Mucosa of stomach (tissue), 1 donor: ENCODE measurements at regions not wholly inside any gene's neighbourhood (a gene's known extent, or its start where the extent isn't known, plus 50 kb on each side); places are given as distances from the start of the nearest gene placed in this dataset.
"Not testable (repeated sequence)": the region's sequence is repeated elsewhere in the genome, so short reads cannot be mapped to it uniquely, and the experiment has no call there.

Experiments used
- H3K27me3 ChIP-seq: one replicate; pipeline ENCODE4 v1.7.0; 2013; ENCODE audit warnings: mild to moderate bottlenecking, low read length; ENCODE audit not compliant: control insufficient read depth, insufficient read depth
- H3K36me3 ChIP-seq: one replicate; pipeline ENCODE4 v1.7.0; 2013; ENCODE audit warnings: low read length; ENCODE audit not compliant: control insufficient read depth, insufficient read depth
- H3K4me1 ChIP-seq: one replicate; pipeline ENCODE4 v1.7.0; 2013; ENCODE audit warnings: mild to moderate bottlenecking, low read length; ENCODE audit not compliant: control insufficient read depth, insufficient read depth
- H3K4me3 ChIP-seq: one replicate; pipeline ENCODE4 v1.7.0; 2013; ENCODE audit warnings: low read length
- H3K9ac ChIP-seq: one replicate; pipeline ENCODE4 v1.7.0; 2013; ENCODE audit warnings: mild to moderate bottlenecking, low read length, moderate library complexity
- H3K9me3 ChIP-seq: one replicate; pipeline ENCODE4 v1.7.0; 2013; ENCODE audit warnings: mild to moderate bottlenecking, low read length, moderate library complexity; ENCODE audit not compliant: control insufficient read depth
- donor health status: Pancreatic carcinoma.

GRCh38 chr1:218930000-218930399, 243.7 kb upstream of the LYPLAL1 start:
- Histone ChIP-seq H3K4me3 (no peak overlapping the region), H3K9me3 (no peaks in the 10 kb centered on the region), H3K9ac (no peak overlapping the region), H3K27me3 (no peaks in the 10 kb centered on the region), H3K36me3 (no peaks in the 10 kb centered on the region), H3K4me1 (no peaks in the 10 kb centered on the region)

GRCh38 chr1:218930472-218931241, 243.0 kb upstream of the LYPLAL1 start:
- Histone ChIP-seq H3K27me3 (no peaks in the 10 kb centered on the region), H3K4me1 (no peaks in the 10 kb centered on the region), H3K9ac (no peak overlapping the region), H3K36me3 (no peaks in the 10 kb centered on the region), H3K9me3 (no peaks in the 10 kb centered on the region), H3K4me3 (no peak overlapping the region)

GRCh38 chr1:218931324-218931723, 242.4 kb upstream of the LYPLAL1 start:
- Histone ChIP-seq H3K4me1 (no peaks in the 10 kb centered on the region), H3K36me3 (no peaks in the 10 kb centered on the region), H3K9ac (no peak overlapping the region), H3K4me3 (no peak overlapping the region), H3K27me3 (no peaks in the 10 kb centered on the region), H3K9me3 (no peaks in the 10 kb centered on the region)

- Histone ChIP-seq H3K9ac (no peak overlapping the region), H3K4me3 (no peak overlapping the region), H3K27me3 (no peaks in the 10 kb centered on the region), H3K9me3 (no peaks in the 10 kb centered on the region), H3K4me1 (no peaks in the 10 kb centered on the region), H3K36me3 (no peaks in the 10 kb centered on the region)
Measured at GRCh38 chr1:218933513-218933912, 240.2 kb upstream of the LYPLAL1 start.

GRCh38 chr1:218935408-218935807, 238.3 kb upstream of the LYPLAL1 start:
- H3K9me3 ChIP-seq, H3K9ac ChIP-seq, H3K4me3 ChIP-seq, H3K4me1 ChIP-seq, H3K27me3 ChIP-seq, H3K36me3 ChIP-seq: not testable (repeated sequence)

GRCh38 chr1:218938259-218938658, 235.4 kb upstream of the LYPLAL1 start:
- no peak overlapping the region for H3K4me3 ChIP-seq
- H3K4me1 ChIP-seq = no peaks in the 10 kb centered on the region
- no peaks in the 10 kb centered on the region for H3K9me3 ChIP-seq
- no peaks in the 10 kb centered on the region for H3K27me3 ChIP-seq
- no peaks in the 10 kb centered on the region for H3K36me3 ChIP-seq
- no peak overlapping the region for H3K9ac ChIP-seq

- Histone ChIP-seq H3K9ac (no peak overlapping the region), H3K4me1 (no peaks in the 10 kb centered on the region), H3K4me3 (no peak overlapping the region), H3K9me3 (no peaks in the 10 kb centered on the region), H3K27me3 (no peaks in the 10 kb centered on the region), H3K36me3 (no peaks in the 10 kb centered on the region)
Measured at GRCh38 chr1:218939095-218939494, 234.6 kb upstream of the LYPLAL1 start.

GRCh38 chr1:218942431-218942830, 231.2 kb upstream of the LYPLAL1 start:
- Histone ChIP-seq H3K4me3 (no peak overlapping the region), H3K36me3 (no peaks in the 10 kb centered on the region), H3K9ac (no peak overlapping the region), H3K4me1 (peaks cover 13% of the 10 kb centered on the region), H3K9me3 (no peaks in the 10 kb centered on the region), H3K27me3 (no peaks in the 10 kb centered on the region)

- no peaks in the 10 kb centered on the region for H3K36me3 ChIP-seq
- H3K9ac ChIP-seq = no peak overlapping the region
- no peak overlapping the region for H3K4me3 ChIP-seq
- no peaks in the 10 kb centered on the region for H3K9me3 ChIP-seq
- peaks cover 13% of the 10 kb centered on the region for H3K4me1 ChIP-seq
- no peaks in the 10 kb centered on the region for H3K27me3 ChIP-seq
Measured at GRCh38 chr1:218943371-218943770, 230.3 kb upstream of the LYPLAL1 start.

GRCh38 chr1:218945050-218945449, 228.6 kb upstream of the LYPLAL1 start:
- H3K9me3 ChIP-seq = no peaks in the 10 kb centered on the region
- no peak overlapping the region for H3K4me3 ChIP-seq
- no peaks in the 10 kb centered on the region for H3K27me3 ChIP-seq
- no peaks in the 10 kb centered on the region for H3K36me3 ChIP-seq
- H3K4me1 ChIP-seq = peaks cover 24% of the 10 kb centered on the region
- no peak overlapping the region for H3K9ac ChIP-seq

- Histone ChIP-seq H3K4me1 (peaks cover 24% of the 10 kb centered on the region), H3K4me3 (no peak overlapping the region), H3K27me3 (no peaks in the 10 kb centered on the region), H3K36me3 (no peaks in the 10 kb centered on the region), H3K9ac (no peak overlapping the region), H3K9me3 (no peaks in the 10 kb centered on the region)
Measured at GRCh38 chr1:218946147-218946546, 227.5 kb upstream of the LYPLAL1 start.

- Histone ChIP-seq H3K9ac (no peak overlapping the region), H3K36me3 (no peaks in the 10 kb centered on the region), H3K27me3 (no peaks in the 10 kb centered on the region), H3K9me3 (no peaks in the 10 kb centered on the region), H3K4me3 (no peak overlapping the region), H3K4me1 (peaks cover 24% of the 10 kb centered on the region)
Measured at GRCh38 chr1:218948446-218948845, 225.2 kb upstream of the LYPLAL1 start.

- Histone ChIP-seq H3K9ac (no peak overlapping the region), H3K4me1 (peaks cover 11% of the 10 kb centered on the region), H3K4me3 (no peak overlapping the region), H3K36me3 (no peaks in the 10 kb centered on the region), H3K9me3 (no peaks in the 10 kb centered on the region), H3K27me3 (no peaks in the 10 kb centered on the region)
Measured at GRCh38 chr1:218953386-218953785, 220.3 kb upstream of the LYPLAL1 start.
